Fibroblast of mammary gland (primary cell): ENCODE measurements at regions not wholly inside any gene's neighbourhood (a gene's known extent, or its start where the extent isn't known, plus 50 kb on each side); places are given as distances from the start of the nearest gene placed in this dataset.

Experiments
- DNase-seq: peaks from one replicate; pipeline ENCODE4 v3.0.0-alpha.2; 2010; ENCODE audit warnings: low read depth
- H3K4me3 ChIP-seq: 2 replicates; pipeline ENCODE4 v1.5.1; 2011; ENCODE audit warnings: low read depth, mild to moderate bottlenecking, low read length, moderate library complexity; ENCODE audit not compliant: control insufficient read depth
- TF ChIP-seq, protein P1 (sequence below): conservative IDR thresholded peaks from 2 replicates; pipeline ENCODE4 v1.5.1; 2011; ENCODE audit warnings: low read depth, low read length, inconsistent platforms; ENCODE audit not compliant: control insufficient read depth, insufficient read depth

DNA sequence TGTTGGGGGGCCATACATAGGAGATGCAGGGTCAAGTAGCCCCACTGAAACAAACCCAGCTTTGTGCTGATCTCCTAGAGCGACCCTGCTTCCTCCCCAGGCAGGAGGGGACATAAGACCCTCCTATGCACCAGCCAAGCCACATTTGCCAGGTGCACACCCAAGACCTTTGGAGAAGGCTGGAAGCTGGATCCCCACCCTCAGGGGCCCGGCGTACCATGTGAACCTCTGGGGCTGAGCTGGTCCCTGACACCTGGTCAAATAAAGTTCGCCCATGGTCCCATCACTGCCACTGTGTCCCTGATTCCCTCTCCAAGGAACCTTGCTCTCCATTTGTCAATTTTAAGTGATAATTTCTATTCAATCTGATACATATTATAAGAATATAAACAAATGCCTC lies 162.1 kb upstream of the VASH1 start:
- DNase-seq, result no peak
- TF ChIP-seq, protein P1, sequence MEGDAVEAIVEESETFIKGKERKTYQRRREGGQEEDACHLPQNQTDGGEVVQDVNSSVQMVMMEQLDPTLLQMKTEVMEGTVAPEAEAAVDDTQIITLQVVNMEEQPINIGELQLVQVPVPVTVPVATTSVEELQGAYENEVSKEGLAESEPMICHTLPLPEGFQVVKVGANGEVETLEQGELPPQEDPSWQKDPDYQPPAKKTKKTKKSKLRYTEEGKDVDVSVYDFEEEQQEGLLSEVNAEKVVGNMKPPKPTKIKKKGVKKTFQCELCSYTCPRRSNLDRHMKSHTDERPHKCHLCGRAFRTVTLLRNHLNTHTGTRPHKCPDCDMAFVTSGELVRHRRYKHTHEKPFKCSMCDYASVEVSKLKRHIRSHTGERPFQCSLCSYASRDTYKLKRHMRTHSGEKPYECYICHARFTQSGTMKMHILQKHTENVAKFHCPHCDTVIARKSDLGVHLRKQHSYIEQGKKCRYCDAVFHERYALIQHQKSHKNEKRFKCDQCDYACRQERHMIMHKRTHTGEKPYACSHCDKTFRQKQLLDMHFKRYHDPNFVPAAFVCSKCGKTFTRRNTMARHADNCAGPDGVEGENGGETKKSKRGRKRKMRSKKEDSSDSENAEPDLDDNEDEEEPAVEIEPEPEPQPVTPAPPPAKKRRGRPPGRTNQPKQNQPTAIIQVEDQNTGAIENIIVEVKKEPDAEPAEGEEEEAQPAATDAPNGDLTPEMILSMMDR, result no peak
- H3K4me3 ChIP-seq, result no peak overlapping the region

GRCh38 chr14:76599559-76600287 lies 161.5 kb upstream of the VASH1 start:
- no peak overlapping the region for H3K4me3 ChIP-seq
- DNase-seq, result no peak
- TF ChIP-seq, protein P1, result no peak

GRCh38 chr14:76603713-76604112 lies 157.6 kb upstream of the VASH1 start:
- TF ChIP-seq, protein P1, result no peak
- no peak for DNase-seq
- no peak overlapping the region for H3K4me3 ChIP-seq

DNA sequence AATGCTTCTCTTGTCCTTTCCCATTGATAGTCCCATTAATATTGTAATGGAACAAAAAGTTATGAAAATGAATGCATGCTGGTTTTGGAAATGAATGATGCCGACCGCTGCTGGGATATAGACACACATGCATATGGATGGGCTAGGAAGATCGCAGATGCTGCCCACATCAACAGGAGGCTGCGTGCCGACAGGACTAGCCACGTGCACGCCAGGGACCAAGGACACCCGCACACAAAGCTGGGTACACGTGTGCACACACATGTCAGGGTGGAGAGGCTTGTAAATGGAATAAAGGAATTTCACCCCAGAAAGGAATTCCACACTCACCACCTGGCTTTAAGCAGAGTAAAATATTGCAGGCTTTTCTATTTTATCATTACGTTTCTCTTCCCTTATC lies 153.8 kb upstream of the VASH1 start:
- H3K4me3 ChIP-seq, result no peak overlapping the region
- TF ChIP-seq, protein P1, result no peak
- DNase-seq, result no peak

DNA sequence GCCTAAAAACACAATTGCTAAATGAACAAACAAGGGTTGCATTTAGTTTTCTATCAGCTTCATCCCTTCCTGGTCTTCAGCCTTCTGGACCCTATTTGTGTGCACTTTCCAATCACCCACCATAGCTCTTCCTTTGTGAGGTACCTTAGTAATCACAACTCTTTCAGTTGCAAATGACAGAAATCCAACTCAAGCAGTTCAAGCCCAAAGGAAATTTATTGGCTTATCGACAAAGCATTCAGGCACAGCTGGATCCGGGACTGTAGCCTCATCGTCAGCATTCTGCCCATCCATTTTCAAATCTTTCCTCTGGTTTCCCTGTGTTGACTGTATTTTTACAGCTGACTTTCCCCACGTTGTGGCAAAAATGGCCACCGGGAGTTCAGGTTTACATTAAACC lies 148.6 kb upstream of the VASH1 start:
- no peak for DNase-seq
- TF ChIP-seq, protein P1, result no peak
- H3K4me3 ChIP-seq, result no peak overlapping the region

- no peak for DNase-seq
- no peak overlapping the region for H3K4me3 ChIP-seq
- TF ChIP-seq, protein P1, result no peak
These were observed 147.7 kb upstream of the VASH1 start for GRCh38 chr14:76613616-76614015.

DNA sequence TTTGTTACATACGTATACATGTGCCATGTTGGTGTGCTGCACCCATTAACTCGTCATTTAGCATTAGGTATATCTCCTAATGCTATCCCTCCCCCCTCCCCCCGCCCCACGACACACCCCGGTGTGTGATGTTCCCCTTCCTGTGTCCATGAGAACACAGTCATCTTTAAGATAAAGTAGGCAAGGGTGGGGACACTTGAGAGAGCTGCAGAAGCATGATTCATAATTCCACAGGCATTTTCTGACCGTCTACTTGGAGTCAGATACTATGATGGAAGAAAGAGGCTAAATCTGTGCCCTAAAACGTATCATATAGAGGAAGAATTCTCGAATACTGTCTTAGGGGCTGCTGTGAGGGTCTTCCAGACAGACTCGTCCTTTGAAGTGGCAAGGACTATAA lies 145.9 kb upstream of the VASH1 start:
- TF ChIP-seq, protein P1, result no peak
- DNase-seq, result no peak
- no peak overlapping the region for H3K4me3 ChIP-seq
